ENCODE measurements at regions not wholly inside any gene's neighbourhood (a gene's known extent, or its start where the extent isn't known, plus 50 kb on each side); places are given as distances from the start of the nearest gene placed in this dataset.

- DNase-seq (ENCODE audit: low read depth, low spot score) (no peak), FAIRE-seq (no peak)
- Histone ChIP-seq H3K4me1 (ENCODE audit: control insufficient read depth, extremely low read depth, insufficient read depth, low read length) (no peaks in the 10 kb centered on the region), H3K79me2 (ENCODE audit: control insufficient read depth, insufficient read depth, low read length) (no peaks in the 10 kb centered on the region), H4K20me1 (replicated peaks; ENCODE audit: control insufficient read depth, extremely low read depth, insufficient read depth, low read length) (no peaks in the 10 kb centered on the region), H3K4me3 (replicated peaks in 1 of 3; ENCODE audit: insufficient read depth in 1 of 3, low read depth in 1 of 3, low read length in 3 of 3) (no peak overlapping the region), H2AFZ (ENCODE audit: low read depth, low read length) (no peak overlapping the region), H3K36me3 (ENCODE audit: control insufficient read depth in 2 of 2, extremely low read depth in 1 of 2, insufficient read depth in 2 of 2, low read length in 2 of 2) (no peaks in the 10 kb centered on the region), H3K4me2 (ENCODE audit: insufficient read depth, low read length) (no peak overlapping the region), H3K9me1 (replicated peaks; ENCODE audit: control insufficient read depth, extremely low read depth, insufficient read depth, low read length) (no peaks in the 10 kb centered on the region), H3K27ac (ENCODE audit: insufficient read depth, low read depth, low read length) (no peak overlapping the region), H3K9me3 (replicated peaks; ENCODE audit: control insufficient read depth, insufficient read depth, low read length) (no peaks in the 10 kb centered on the region), H3K9ac (replicated peaks; ENCODE audit: extremely low read depth, insufficient read depth, low read length) (no peak overlapping the region), H3K27me3 (ENCODE audit: control insufficient read depth in 2 of 2, insufficient read depth in 2 of 2, low read length in 2 of 2) (peaks cover 2 to 6% of the 10 kb centered on the region in 2 experiments)
- intact Hi-C loops (cut with micrococcal nuclease) (no loop called here), dilution Hi-C loops (cut with MboI; ENCODE audit: extremely low pct_ligation_motif_present, low sequenced_read_pairs) (no loop called here)
- ChIA-PET POLR2A (interaction anchor here (0.6 kb wide), 1 partner anchor 261 kb away, joined by 11 read pairs; no protein-coding TSS in a partner anchor), CTCF (interaction anchor here (0.9 kb wide), 1 partner anchor 41 kb away, joined by 3 read pairs; no protein-coding TSS in a partner anchor)
- no peak for TF ChIP-seq MYC (IDR thresholded peaks at IDR 0.05; ENCODE audit: low read depth, low read length)
- no peak for TF ChIP-seq FOS (IDR thresholded peaks at IDR 0.05; ENCODE audit: borderline replicate concordance, insufficient read depth, low read length)
- TF ChIP-seq MAX (IDR thresholded peaks at IDR 0.05; ENCODE audit: insufficient read depth, insufficient read length) = no peak
- no peak for TF ChIP-seq POLR2AphosphoS5 (IDR thresholded peaks at IDR 0.05; ENCODE audit: insufficient read depth, low read depth, low read length)
- no peak for TF ChIP-seq JUN (IDR thresholded peaks at IDR 0.05; ENCODE audit: borderline replicate concordance, insufficient read depth, insufficient read length, low read depth)
- no peak for TF ChIP-seq POLR2A (IDR thresholded peaks at IDR 0.05; ENCODE audit: low read depth, low read length)
- TF ChIP-seq EZH2 (IDR thresholded peaks at IDR 0.05; ENCODE audit: borderline replicate concordance, low read depth, low read length, severe bottlenecking) = no peak
- TF ChIP-seq GATA2 (IDR thresholded peaks at IDR 0.05; ENCODE audit: insufficient read depth, insufficient read length, low read depth, low read length) = no peak
- no peak for TF ChIP-seq CTCF (IDR thresholded peaks at IDR 0.05; ENCODE audit: extremely low read depth in 1 of 2, insufficient read depth in 1 of 2, low read depth in 1 of 2, low read length in 2 of 2)
- no TSS peak for BruUV-seq (replicated peaks)
Measured at GRCh38 chr4:89363786-89364185, 56.2 kb upstream of the GPRIN3 start.
